HepG2 (cell line): ENCODE measurements at regions not wholly inside any gene's neighbourhood (a gene's known extent, or its start where the extent isn't known, plus 50 kb on each side); places are given as distances from the start of the nearest gene placed in this dataset.

Source experiments
- ATF7 ChIP-seq, 2 experiments: fragments of 450-650 bp in 1 of 2; sonication (generic) in 1 of 2; formaldehyde crosslinking in 1 of 2; IDR thresholded peaks; 2 replicates each; pipeline versions ENCODE4 v1.4.0 to v1.6.1; 2016 to 2020; ENCODE audit warnings: antibody characterized with exemption in 1 of 2, mild to moderate bottlenecking in 1 of 2, missing genetic modification reagents in 1 of 2
- CREM ChIP-seq, 2 experiments: sonication (generic) in 1 of 2; formaldehyde crosslinking in 1 of 2; IDR thresholded peaks; 2 replicates each; pipeline versions ENCODE4 v1.4.0 to v1.6.1; 2016 to 2020; ENCODE audit warnings: antibody characterized with exemption in 1 of 2, mild to moderate bottlenecking in 1 of 2, missing genetic modification reagents in 1 of 2
- REXO4 ChIP-seq: sonication (generic); formaldehyde crosslinking; IDR thresholded peaks from 2 replicates; pipeline ENCODE4 v1.8.0; 2022; ENCODE audit warnings: missing genetic modification reagents, mild to moderate bottlenecking, borderline replicate concordance
- SMAD9 ChIP-seq: sonication (generic); formaldehyde crosslinking; IDR thresholded peaks from 2 replicates; pipeline ENCODE4 v1.5.1; 2020; ENCODE audit warnings: mild to moderate bottlenecking, missing genetic modification reagents
- SP4 ChIP-seq: sonication (generic); formaldehyde crosslinking; IDR thresholded peaks from 2 replicates; pipeline ENCODE4 v1.8.1; 2023; ENCODE audit warnings: mild to moderate bottlenecking, missing genetic modification reagents
- ZMYM4 ChIP-seq: sonication (generic); formaldehyde crosslinking; IDR thresholded peaks from 2 replicates; pipeline ENCODE4 v1.8.1; 2023; ENCODE audit warnings: mild to moderate bottlenecking, missing genetic modification reagents
- ZNF136 ChIP-seq: sonication (generic); formaldehyde crosslinking; IDR thresholded peaks from 2 replicates; pipeline ENCODE4 v1.8.1; 2022; ENCODE audit warnings: low read depth, mild to moderate bottlenecking, moderate library complexity, missing genetic modification reagents
- ZNF619 ChIP-seq: sonication (generic); formaldehyde crosslinking; IDR thresholded peaks from 2 replicates; pipeline ENCODE4 v1.4.0; 2020; ENCODE audit warnings: mild to moderate bottlenecking, missing genetic modification reagents
- TF ChIP-seq, protein P1 (sequence below): sonication (generic); formaldehyde crosslinking; IDR thresholded peaks from 2 replicates; pipeline ENCODE4 v1.4.0; 2020; ENCODE audit warnings: mild to moderate bottlenecking, missing genetic modification reagents
- TF ChIP-seq, protein P2 (sequence below), 2 experiments: IDR thresholded peaks; 2 replicates each; pipeline ENCODE4 v1.6.1; 2011 to 2012; ENCODE audit warnings: low read length in 2 of 2, borderline replicate concordance in 1 of 2, low read depth in 1 of 2, mild to moderate bottlenecking in 1 of 2, moderate library complexity in 1 of 2
- TF ChIP-seq, protein P3 (sequence below): sonication (generic); formaldehyde crosslinking; IDR thresholded peaks from 2 replicates; pipeline ENCODE4 v1.5.1; 2020; ENCODE audit warnings: mild to moderate bottlenecking, missing genetic modification reagents
- TF ChIP-seq, protein P4 (sequence below): sonication (generic); formaldehyde crosslinking; IDR thresholded peaks from 2 replicates; pipeline ENCODE4 v1.5.1; 2020; ENCODE audit warnings: mild to moderate bottlenecking, missing genetic modification reagents, moderate library complexity
- TF ChIP-seq, protein P5 (sequence below): sonication (generic); formaldehyde crosslinking; IDR thresholded peaks from 2 replicates; pipeline ENCODE4 v1.9.0; 2021; ENCODE audit warnings: missing genetic modification reagents, borderline replicate concordance

DNA sequence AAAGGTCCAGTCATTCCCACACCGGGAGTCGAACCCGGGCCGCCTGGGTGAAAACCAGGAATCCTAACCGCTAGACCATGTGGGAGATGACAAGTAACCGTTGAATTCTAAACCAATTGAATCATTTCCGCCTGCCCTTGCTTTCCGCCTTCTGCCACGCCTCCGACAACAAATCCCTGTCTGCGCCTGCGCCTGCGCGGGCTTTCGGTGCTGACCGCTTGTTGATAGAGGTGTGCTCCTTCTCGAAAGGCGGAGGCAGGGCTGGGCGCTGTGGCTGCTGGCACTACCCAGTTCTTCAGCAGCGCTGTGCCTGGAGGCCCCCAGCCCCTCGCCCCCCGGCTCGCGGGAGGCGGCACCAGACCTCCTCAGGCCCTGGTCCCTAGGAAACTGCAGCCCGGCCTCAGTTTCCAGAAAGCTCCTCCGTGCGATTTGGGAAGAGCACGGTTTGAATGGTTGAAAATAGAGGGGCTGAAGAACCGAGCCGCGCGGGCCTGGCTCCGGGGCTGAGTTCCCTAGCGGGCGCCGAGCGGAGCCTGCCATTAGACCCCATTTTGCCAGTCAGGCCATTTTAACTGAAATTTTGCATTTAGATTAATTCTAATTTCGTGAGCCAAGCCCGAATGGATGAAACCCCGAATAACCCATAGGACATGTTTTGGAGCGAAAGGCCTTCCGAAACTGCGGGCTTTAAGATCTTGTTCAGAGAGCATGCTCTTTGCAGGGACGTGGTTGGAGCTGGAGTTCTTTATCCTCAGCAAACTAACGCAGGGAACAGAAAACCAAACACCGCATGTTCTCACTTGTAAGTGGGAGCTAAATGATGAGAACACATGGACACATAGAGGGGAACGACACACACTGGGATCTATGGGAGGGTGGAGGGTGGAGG is 219.3 kb upstream of the ATP10A start (continued):
- TF ChIP-seq ATF7 (IDR thresholded peaks at IDR 0.05) (no peak), ATF7 (CRISPR knock-in tag; IDR thresholded peaks at IDR 0.05) (peak; percentile 57; the same call in 1 of the 2 replicates), ZNF619 (CRISPR knock-in tag) (no peak), SMAD9 (CRISPR knock-in tag) (no peak), REXO4 (CRISPR knock-in tag) (no peak), SP4 (CRISPR knock-in tag) (peak; percentile 66), CREM (IDR thresholded peaks at IDR 0.05) (peak; percentile 59; the same call in 1 of the 2 replicates), CREM (CRISPR knock-in tag; IDR thresholded peaks at IDR 0.05) (no peak), ZMYM4 (CRISPR knock-in tag) (peak; percentile 80), ZNF136 (no peak)
- TF ChIP-seq, protein P1, sequence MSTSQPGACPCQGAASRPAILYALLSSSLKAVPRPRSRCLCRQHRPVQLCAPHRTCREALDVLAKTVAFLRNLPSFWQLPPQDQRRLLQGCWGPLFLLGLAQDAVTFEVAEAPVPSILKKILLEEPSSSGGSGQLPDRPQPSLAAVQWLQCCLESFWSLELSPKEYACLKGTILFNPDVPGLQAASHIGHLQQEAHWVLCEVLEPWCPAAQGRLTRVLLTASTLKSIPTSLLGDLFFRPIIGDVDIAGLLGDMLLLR (CRISPR knock-in tag) = 0 out of 2 replicates have a peak, but pooled peaks have one; percentile 56
- TF ChIP-seq, protein P2, sequence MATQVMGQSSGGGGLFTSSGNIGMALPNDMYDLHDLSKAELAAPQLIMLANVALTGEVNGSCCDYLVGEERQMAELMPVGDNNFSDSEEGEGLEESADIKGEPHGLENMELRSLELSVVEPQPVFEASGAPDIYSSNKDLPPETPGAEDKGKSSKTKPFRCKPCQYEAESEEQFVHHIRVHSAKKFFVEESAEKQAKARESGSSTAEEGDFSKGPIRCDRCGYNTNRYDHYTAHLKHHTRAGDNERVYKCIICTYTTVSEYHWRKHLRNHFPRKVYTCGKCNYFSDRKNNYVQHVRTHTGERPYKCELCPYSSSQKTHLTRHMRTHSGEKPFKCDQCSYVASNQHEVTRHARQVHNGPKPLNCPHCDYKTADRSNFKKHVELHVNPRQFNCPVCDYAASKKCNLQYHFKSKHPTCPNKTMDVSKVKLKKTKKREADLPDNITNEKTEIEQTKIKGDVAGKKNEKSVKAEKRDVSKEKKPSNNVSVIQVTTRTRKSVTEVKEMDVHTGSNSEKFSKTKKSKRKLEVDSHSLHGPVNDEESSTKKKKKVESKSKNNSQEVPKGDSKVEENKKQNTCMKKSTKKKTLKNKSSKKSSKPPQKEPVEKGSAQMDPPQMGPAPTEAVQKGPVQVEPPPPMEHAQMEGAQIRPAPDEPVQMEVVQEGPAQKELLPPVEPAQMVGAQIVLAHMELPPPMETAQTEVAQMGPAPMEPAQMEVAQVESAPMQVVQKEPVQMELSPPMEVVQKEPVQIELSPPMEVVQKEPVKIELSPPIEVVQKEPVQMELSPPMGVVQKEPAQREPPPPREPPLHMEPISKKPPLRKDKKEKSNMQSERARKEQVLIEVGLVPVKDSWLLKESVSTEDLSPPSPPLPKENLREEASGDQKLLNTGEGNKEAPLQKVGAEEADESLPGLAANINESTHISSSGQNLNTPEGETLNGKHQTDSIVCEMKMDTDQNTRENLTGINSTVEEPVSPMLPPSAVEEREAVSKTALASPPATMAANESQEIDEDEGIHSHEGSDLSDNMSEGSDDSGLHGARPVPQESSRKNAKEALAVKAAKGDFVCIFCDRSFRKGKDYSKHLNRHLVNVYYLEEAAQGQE (IDR thresholded peaks at IDR 0.05; ENCODE audit: borderline replicate concordance in 1 of 2, low read depth in 1 of 2, low read length in 2 of 2) = peak in 1 of 2 experiments; percentile 45; a peak in 1 of 4 replicates
- TF ChIP-seq, protein P3, sequence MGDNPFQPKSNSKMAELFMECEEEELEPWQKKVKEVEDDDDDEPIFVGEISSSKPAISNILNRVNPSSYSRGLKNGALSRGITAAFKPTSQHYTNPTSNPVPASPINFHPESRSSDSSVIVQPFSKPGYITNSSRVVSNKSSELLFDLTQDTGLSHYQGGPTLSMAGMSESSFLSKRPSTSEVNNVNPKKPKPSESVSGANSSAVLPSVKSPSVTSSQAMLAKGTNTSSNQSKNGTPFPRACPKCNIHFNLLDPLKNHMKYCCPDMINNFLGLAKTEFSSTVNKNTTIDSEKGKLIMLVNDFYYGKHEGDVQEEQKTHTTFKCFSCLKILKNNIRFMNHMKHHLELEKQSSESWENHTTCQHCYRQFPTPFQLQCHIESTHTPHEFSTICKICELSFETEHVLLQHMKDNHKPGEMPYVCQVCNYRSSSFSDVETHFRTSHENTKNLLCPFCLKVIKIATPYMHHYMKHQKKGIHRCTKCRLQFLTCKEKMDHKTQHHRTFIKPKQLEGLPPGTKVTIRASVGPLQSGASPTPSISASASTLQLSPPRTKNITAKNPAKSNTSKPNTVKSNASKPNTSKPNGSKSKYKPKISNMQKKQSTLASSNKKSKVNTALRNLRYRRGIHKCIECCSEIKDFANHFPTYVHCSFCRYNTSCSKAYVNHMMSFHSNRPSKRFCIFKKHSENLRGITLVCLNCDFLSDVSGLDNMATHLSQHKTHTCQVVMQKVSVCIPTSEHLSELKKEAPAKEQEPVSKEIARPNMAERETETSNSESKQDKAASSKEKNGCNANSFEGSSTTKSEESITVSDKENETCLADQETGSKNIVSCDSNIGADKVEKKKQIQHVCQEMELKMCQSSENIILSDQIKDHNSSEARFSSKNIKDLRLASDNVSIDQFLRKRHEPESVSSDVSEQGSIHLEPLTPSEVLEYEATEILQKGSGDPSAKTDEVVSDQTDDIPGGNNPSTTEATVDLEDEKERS (CRISPR knock-in tag) = no peak; the same call in 1 of the 2 replicates
- TF ChIP-seq, protein P4, sequence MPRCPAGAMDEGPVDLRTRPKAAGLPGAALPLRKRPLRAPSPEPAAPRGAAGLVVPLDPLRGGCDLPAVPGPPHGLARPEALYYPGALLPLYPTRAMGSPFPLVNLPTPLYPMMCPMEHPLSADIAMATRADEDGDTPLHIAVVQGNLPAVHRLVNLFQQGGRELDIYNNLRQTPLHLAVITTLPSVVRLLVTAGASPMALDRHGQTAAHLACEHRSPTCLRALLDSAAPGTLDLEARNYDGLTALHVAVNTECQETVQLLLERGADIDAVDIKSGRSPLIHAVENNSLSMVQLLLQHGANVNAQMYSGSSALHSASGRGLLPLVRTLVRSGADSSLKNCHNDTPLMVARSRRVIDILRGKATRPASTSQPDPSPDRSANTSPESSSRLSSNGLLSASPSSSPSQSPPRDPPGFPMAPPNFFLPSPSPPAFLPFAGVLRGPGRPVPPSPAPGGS (CRISPR knock-in tag) = 0 out of 2 replicates have a peak, but pooled peaks have one; percentile 54
- TF ChIP-seq, protein P5, sequence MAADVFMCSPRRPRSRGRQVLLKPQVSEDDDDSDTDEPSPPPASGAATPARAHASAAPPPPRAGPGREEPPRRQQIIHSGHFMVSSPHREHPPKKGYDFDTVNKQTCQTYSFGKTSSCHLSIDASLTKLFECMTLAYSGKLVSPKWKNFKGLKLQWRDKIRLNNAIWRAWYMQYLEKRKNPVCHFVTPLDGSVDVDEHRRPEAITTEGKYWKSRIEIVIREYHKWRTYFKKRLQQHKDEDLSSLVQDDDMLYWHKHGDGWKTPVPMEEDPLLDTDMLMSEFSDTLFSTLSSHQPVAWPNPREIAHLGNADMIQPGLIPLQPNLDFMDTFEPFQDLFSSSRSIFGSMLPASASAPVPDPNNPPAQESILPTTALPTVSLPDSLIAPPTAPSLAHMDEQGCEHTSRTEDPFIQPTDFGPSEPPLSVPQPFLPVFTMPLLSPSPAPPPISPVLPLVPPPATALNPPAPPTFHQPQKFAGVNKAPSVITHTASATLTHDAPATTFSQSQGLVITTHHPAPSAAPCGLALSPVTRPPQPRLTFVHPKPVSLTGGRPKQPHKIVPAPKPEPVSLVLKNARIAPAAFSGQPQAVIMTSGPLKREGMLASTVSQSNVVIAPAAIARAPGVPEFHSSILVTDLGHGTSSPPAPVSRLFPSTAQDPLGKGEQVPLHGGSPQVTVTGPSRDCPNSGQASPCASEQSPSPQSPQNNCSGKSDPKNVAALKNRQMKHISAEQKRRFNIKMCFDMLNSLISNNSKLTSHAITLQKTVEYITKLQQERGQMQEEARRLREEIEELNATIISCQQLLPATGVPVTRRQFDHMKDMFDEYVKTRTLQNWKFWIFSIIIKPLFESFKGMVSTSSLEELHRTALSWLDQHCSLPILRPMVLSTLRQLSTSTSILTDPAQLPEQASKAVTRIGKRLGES (CRISPR knock-in tag) = no peak
